Mucosa of rectum (tissue), 2 donors: ENCODE measurements at regions not wholly inside any gene's neighbourhood (a gene's known extent, or its start where the extent isn't known, plus 50 kb on each side); places are given as distances from the start of the nearest gene placed in this dataset.

Experiments
- H3K27ac ChIP-seq, 2 donors: one replicate each; pipeline ENCODE4 v1.7.0; 2013; ENCODE audit warnings: inconsistent platforms in 2 of 2, low read depth in 2 of 2, low read length in 2 of 2
- H3K27me3 ChIP-seq, 2 donors: one replicate each; pipeline ENCODE4 v1.7.0; 2013; ENCODE audit warnings: low read length in 2 of 2; ENCODE audit not compliant: control insufficient read depth in 2 of 2, insufficient read depth in 2 of 2
- H3K36me3 ChIP-seq, 2 donors: one replicate each; pipeline ENCODE4 v1.7.0; 2013; ENCODE audit warnings: low read length in 2 of 2; ENCODE audit not compliant: control insufficient read depth in 2 of 2, insufficient read depth in 2 of 2
- H3K4me1 ChIP-seq, 2 donors: one replicate each; pipeline ENCODE4 v1.7.0; 2013; ENCODE audit warnings: low read length in 2 of 2, mild to moderate bottlenecking in 1 of 2; ENCODE audit not compliant: control insufficient read depth in 2 of 2, insufficient read depth in 2 of 2
- H3K4me3 ChIP-seq, 2 donors: one replicate each; pipeline ENCODE4 v1.7.0; 2013; ENCODE audit warnings: low read length in 2 of 2
- H3K9ac ChIP-seq, 2 donors: one replicate each; pipeline ENCODE4 v1.7.0; 2013; ENCODE audit warnings: low read length in 2 of 2, low read depth in 1 of 2, mild to moderate bottlenecking in 1 of 2
- H3K9me3 ChIP-seq, 2 donors: one replicate each; pipeline ENCODE4 v1.7.0; 2013; ENCODE audit warnings: low read length in 2 of 2; ENCODE audit not compliant: control insufficient read depth in 2 of 2
- donor health status: healthy.
- donor health status: Normal muscosa, but diverticular disease.

DNA sequence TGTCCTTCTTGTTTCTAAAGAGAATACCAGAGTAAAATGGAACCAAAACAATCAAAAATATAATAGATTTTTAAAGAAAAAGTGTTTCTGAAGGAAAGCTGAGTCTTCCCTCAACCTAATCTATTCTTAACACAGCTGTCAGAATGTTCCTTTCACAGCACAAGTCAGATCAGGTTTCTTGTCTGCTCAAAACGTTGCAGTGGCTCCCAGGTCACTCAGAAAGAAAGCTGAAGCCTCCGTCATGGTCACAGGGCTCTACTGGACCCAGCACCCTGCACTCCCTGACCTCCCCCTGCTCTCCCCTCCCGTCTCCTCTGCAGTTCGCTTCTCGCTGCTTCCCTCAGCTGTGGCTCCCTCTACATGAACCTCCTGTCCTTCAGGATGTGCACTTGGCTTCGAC is 90.7 kb upstream of the PTPRM start:
- H3K27me3 ChIP-seq = no peaks in the 10 kb centered on the region
- no peak overlapping the region for H3K27ac ChIP-seq
- no peaks in the 10 kb centered on the region for H3K9me3 ChIP-seq
- H3K4me1 ChIP-seq = no peaks in the 10 kb centered on the region
- no peak overlapping the region for H3K9ac ChIP-seq
- no peaks in the 10 kb centered on the region for H3K36me3 ChIP-seq
- no peak overlapping the region for H3K4me3 ChIP-seq

- Histone ChIP-seq H3K4me1 (no peaks in the 10 kb centered on the region), H3K9ac (no peak overlapping the region), H3K4me3 (no peak overlapping the region), H3K9me3 (no peaks in the 10 kb centered on the region), H3K36me3 (no peaks in the 10 kb centered on the region), H3K27me3 (no peaks in the 10 kb centered on the region), H3K27ac (no peak overlapping the region)
Observed at GRCh38 chr18:7479756-7480155, 87.4 kb upstream of the PTPRM start.

- H3K9ac ChIP-seq = no peak overlapping the region
- H3K9me3 ChIP-seq = no peaks in the 10 kb centered on the region
- H3K4me3 ChIP-seq = no peak overlapping the region
- no peak overlapping the region for H3K27ac ChIP-seq
- H3K36me3 ChIP-seq = no peaks in the 10 kb centered on the region
- H3K4me1 ChIP-seq = no peaks in the 10 kb centered on the region
- H3K27me3 ChIP-seq = no peaks in the 10 kb centered on the region
Observed at GRCh38 chr18:7480879-7481278, 86.2 kb upstream of the PTPRM start.

GRCh38 chr18:7482342-7482741 is 84.8 kb upstream of the PTPRM start:
- Histone ChIP-seq H3K9me3 (no peaks in the 10 kb centered on the region), H3K9ac (no peak overlapping the region), H3K27ac (no peak overlapping the region), H3K4me3 (no peak overlapping the region), H3K36me3 (no peaks in the 10 kb centered on the region), H3K4me1 (no peaks in the 10 kb centered on the region), H3K27me3 (no peaks in the 10 kb centered on the region)

- H3K36me3 ChIP-seq = no peaks in the 10 kb centered on the region
- H3K9me3 ChIP-seq = no peaks in the 10 kb centered on the region
- H3K27ac ChIP-seq = no peak overlapping the region
- no peak overlapping the region for H3K4me3 ChIP-seq
- H3K4me1 ChIP-seq = no peaks in the 10 kb centered on the region
- no peak overlapping the region for H3K9ac ChIP-seq
- H3K27me3 ChIP-seq = no peaks in the 10 kb centered on the region
Observed at GRCh38 chr18:7485616-7486015, 81.5 kb upstream of the PTPRM start.

GRCh38 chr18:7488571-7488970 is 78.5 kb upstream of the PTPRM start:
- no peak overlapping the region for H3K27ac ChIP-seq
- H3K27me3 ChIP-seq = no peaks in the 10 kb centered on the region

DNA sequence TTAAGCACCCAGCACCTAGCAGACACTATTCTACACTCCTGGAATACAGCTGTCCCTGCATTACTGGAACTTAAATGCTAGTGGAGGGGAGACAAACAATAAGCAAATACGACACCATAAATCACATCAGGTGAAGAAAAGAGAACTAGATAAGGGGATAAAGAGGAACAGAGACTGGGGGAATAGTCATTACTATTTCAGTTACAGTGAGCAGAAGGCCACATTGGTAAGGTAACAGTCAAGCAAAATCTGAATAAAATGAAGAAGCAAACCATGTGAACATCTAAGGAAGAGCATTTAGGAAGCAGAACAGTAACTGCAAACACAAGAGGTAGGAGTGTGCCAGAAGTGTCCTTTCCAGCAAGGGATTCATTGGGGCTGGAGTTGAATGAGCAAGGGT is 77.0 kb upstream of the PTPRM start:
- no peaks in the 10 kb centered on the region for H3K4me1 ChIP-seq
- no peaks in the 10 kb centered on the region for H3K9me3 ChIP-seq
- no peak overlapping the region for H3K27ac ChIP-seq
- no peak overlapping the region for H3K9ac ChIP-seq
- H3K4me3 ChIP-seq = no peak overlapping the region
- H3K27me3 ChIP-seq = no peaks in the 10 kb centered on the region
- H3K36me3 ChIP-seq = no peaks in the 10 kb centered on the region

More at GRCh38 chr18:7488571-7488970, 78.5 kb upstream of the PTPRM start:
- Histone ChIP-seq H3K4me3 (no peak overlapping the region), H3K9me3 (no peaks in the 10 kb centered on the region), H3K4me1 (no peaks in the 10 kb centered on the region), H3K36me3 (no peaks in the 10 kb centered on the region), H3K9ac (no peak overlapping the region)

DNA sequence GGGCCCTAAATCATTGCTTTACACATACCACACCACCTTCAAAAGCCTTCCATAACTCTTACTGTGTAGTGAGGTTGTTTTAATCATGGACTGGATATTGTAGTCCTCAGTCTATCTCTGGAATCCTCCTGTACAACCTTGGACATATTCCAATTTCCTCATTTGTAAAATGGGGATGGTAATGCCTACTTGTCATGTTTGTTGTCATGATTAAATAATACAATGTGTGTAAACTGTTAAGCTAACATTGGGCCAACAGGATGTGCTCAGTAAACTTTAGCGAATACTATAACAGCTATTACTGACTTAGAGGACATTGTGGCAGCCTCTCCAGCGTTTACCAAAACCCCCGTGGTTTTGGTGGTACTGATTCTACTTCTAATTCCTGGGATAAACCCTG is 74.7 kb upstream of the PTPRM start:
- no peaks in the 10 kb centered on the region for H3K27me3 ChIP-seq
- H3K27ac ChIP-seq = no peak overlapping the region

GRCh38 chr18:7497081-7497480 is 70.0 kb upstream of the PTPRM start:
- H3K27ac ChIP-seq = no peak overlapping the region

More for the DNA sequence above, 74.7 kb upstream of the PTPRM start:
- Histone ChIP-seq H3K4me3 (no peak overlapping the region), H3K9me3 (no peaks in the 10 kb centered on the region), H3K9ac (no peak overlapping the region), H3K4me1 (no peaks in the 10 kb centered on the region), H3K36me3 (no peaks in the 10 kb centered on the region)

GRCh38 chr18:7511106-7511505 is 56.0 kb upstream of the PTPRM start:
- no peaks in the 10 kb centered on the region for H3K36me3 ChIP-seq
- no peaks in the 10 kb centered on the region for H3K27me3 ChIP-seq
- no peak overlapping the region for H3K9ac ChIP-seq
- H3K4me1 ChIP-seq = peaks cover 0 to 3% of the 10 kb centered on the region in 2 donors
- no peaks in the 10 kb centered on the region for H3K9me3 ChIP-seq
- no peak overlapping the region for H3K27ac ChIP-seq
- no peak overlapping the region for H3K4me3 ChIP-seq

More at GRCh38 chr18:7497081-7497480, 70.0 kb upstream of the PTPRM start:
- no peaks in the 10 kb centered on the region for H3K27me3 ChIP-seq
- no peaks in the 10 kb centered on the region for H3K36me3 ChIP-seq
- no peak overlapping the region for H3K4me3 ChIP-seq
- H3K9me3 ChIP-seq = no peaks in the 10 kb centered on the region
- no peaks in the 10 kb centered on the region for H3K4me1 ChIP-seq
- H3K9ac ChIP-seq = no peak overlapping the region

DNA sequence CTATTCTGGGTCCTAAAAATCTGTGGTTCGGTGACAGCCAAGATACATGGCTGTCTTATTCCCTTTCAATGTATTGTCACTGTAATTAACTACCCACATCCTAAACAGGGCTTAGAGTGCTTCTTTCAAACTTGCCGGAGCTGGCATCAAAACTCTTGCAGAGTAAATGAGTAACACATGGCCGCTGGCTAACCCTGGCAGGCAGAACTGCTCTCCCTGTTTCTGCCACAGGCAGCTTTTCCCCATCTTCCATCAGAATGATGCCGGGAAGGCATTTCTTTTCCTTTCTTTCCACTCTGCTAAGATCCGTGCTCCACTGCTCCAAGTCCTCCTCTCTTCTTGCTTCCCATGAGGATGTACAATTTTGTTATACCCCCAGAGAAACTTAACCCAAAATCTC is 54.8 kb upstream of the PTPRM start:
- Histone ChIP-seq H3K36me3 (no peaks in the 10 kb centered on the region), H3K4me3 (no peak overlapping the region), H3K27ac (no peak overlapping the region), H3K27me3 (no peaks in the 10 kb centered on the region), H3K9ac (no peak overlapping the region), H3K9me3 (no peaks in the 10 kb centered on the region), H3K4me1 (peaks cover 0 to 3% of the 10 kb centered on the region in 2 donors)
